HepG2 (cell line): ENCODE measurements at regions not wholly inside any gene's neighbourhood (a gene's known extent, or its start where the extent isn't known, plus 50 kb on each side); places are given as distances from the start of the nearest gene placed in this dataset.

Experiments used
- ATAC-seq: fragments of 200-7000 bp; cut with Tn5 transposase; 3 replicates; pipeline ENCODE4 v1.9.1; 2020; ENCODE audit warnings: mild to moderate bottlenecking, moderate library complexity
- BruUV-seq: library from RNA; stranded (reverse); fragments of 400-500 nt; replicated peaks from 2 replicates; lab custom pipeline; 2021; lab: Mats Ljungman, UMichigan
- CTCF ChIA-PET: fragments of 300-600 bp; formaldehyde crosslinking; extraction: SDS; loops from one replicate; lab custom pipeline; 2021; ENCODE audit warnings: low total read pairs, inconsistent platforms, low intra/inter-chr PET ratio; lab: Yijun Ruan, JAX
- POLR2A ChIA-PET: fragments of 350-600 bp; sonication (Branson Sonifier 250); formaldehyde crosslinking; loops from one replicate; lab custom pipeline; 2020; ENCODE audit warnings: antibody characterized with exemption, inconsistent platforms; lab: Yijun Ruan, JAX
- DNase-seq: peaks from one replicate; pipeline ENCODE4 v3.0.0-alpha.2; 2015; ENCODE audit warnings: low spot score
- FAIRE-seq: peaks from 3 replicates; lab custom pipeline; 2011; peaks lifted over from hg19 to GRCh38; lab: Jason Lieb, UNC
- H2AFZ ChIP-seq: one replicate; pipeline ENCODE4 v1.6.1; 2011; ENCODE audit warnings: low read length, inconsistent platforms
- H3K27ac ChIP-seq: fragments of 300-600 bp; 3 replicates; pipeline ENCODE4 v1.8.0; 2011; ENCODE audit warnings: mixed run types, mild to moderate bottlenecking, mixed read lengths, low read length, inconsistent platforms; ENCODE audit not compliant: insufficient read depth; ENCODE audit errors: extremely low read length
- H3K27me3 ChIP-seq, 2 experiments: fragments of 200-600 bp in 1 of 2; 2 replicates in 1 of 2; 3 replicates in 1 of 2; pipeline versions ENCODE4 v1.6.0 to v1.8.0; 2011; ENCODE audit warnings: low read length in 2 of 2, mild to moderate bottlenecking in 2 of 2, moderate library complexity in 2 of 2, inconsistent platforms in 1 of 2; ENCODE audit not compliant: insufficient read depth in 2 of 2, control insufficient read depth in 1 of 2
- H3K36me3 ChIP-seq, 2 experiments: fragments of 200-600 bp in 1 of 2; replicated peaks in 1 of 2; 2 replicates in 1 of 2; 3 replicates in 1 of 2; pipeline versions ENCODE4 v1.5.1 to v1.8.0; 2011; ENCODE audit warnings: low read length in 2 of 2, inconsistent platforms in 1 of 2; ENCODE audit not compliant: insufficient read depth in 2 of 2, control insufficient read depth in 1 of 2
- H3K4me1 ChIP-seq: 2 replicates; pipeline ENCODE4 v1.5.1; 2012; ENCODE audit warnings: low read length, inconsistent platforms; ENCODE audit not compliant: insufficient read depth
- H3K4me2 ChIP-seq: 2 replicates; pipeline ENCODE4 v1.6.0; 2011; ENCODE audit warnings: low read depth, low read length, inconsistent platforms
- H3K4me3 ChIP-seq, 3 experiments: fragments of 200-600 bp in 1 of 3; sonication (generic), shearing (Covaris generic) in 1 of 3; replicated peaks in 1 of 3; 2 replicates each; pipeline ENCODE4 v1.5.1; 2011 to 2016; ENCODE audit warnings: low read length in 3 of 3, inconsistent platforms in 2 of 3, low read depth in 2 of 3, mild to moderate bottlenecking in 2 of 3, control low read depth in 1 of 3, mixed read lengths in 1 of 3; ENCODE audit not compliant: insufficient read depth in 1 of 3
- H3K79me2 ChIP-seq: one replicate; pipeline ENCODE4 v1.6.1; 2011; ENCODE audit warnings: low read length, inconsistent platforms; ENCODE audit not compliant: insufficient read depth
- H3K9ac ChIP-seq: 2 replicates; pipeline ENCODE4 v1.6.0; 2011; ENCODE audit warnings: mild to moderate bottlenecking, low read depth, low read length, inconsistent platforms; ENCODE audit not compliant: insufficient read depth
- H3K9me3 ChIP-seq: 2 replicates; pipeline ENCODE4 v1.5.1; 2012; ENCODE audit warnings: mild to moderate bottlenecking, low read length
- H4K20me1 ChIP-seq: 2 replicates; pipeline ENCODE4 v1.6.0; 2011; ENCODE audit warnings: inconsistent platforms, mild to moderate bottlenecking, low read length, moderate library complexity; ENCODE audit not compliant: insufficient read depth
- GFI1 ChIP-seq: sonication (generic); formaldehyde crosslinking; IDR thresholded peaks from 2 replicates; pipeline ENCODE4 v1.5.0; 2020; ENCODE audit warnings: missing genetic modification reagents, mild to moderate bottlenecking, borderline replicate concordance
- HOMEZ ChIP-seq: IDR thresholded peaks from 2 replicates; pipeline ENCODE4 v1.6.1; 2016; ENCODE audit warnings: low read depth
- MED8 ChIP-seq: sonication (generic); formaldehyde crosslinking; IDR thresholded peaks from 2 replicates; pipeline ENCODE4 v1.8.1; 2023; ENCODE audit warnings: mild to moderate bottlenecking, missing genetic modification reagents; ENCODE audit not compliant: insufficient replicate concordance
- THAP9 ChIP-seq: sonication (generic); formaldehyde crosslinking; IDR thresholded peaks from 2 replicates; pipeline ENCODE4; 2020; ENCODE audit warnings: missing genetic modification reagents, mild to moderate bottlenecking, borderline replicate concordance
- ZNF143 ChIP-seq: sonication (generic); formaldehyde crosslinking; IDR thresholded peaks from 2 replicates; pipeline ENCODE4 v1.4.0; 2020; ENCODE audit warnings: missing genetic modification reagents
- ZNF615 ChIP-seq: sonication (generic); formaldehyde crosslinking; IDR thresholded peaks from 2 replicates; pipeline ENCODE4 v1.5.0; 2020; ENCODE audit warnings: mild to moderate bottlenecking, missing genetic modification reagents, borderline replicate concordance
- ZNF772 ChIP-seq: sonication (generic); formaldehyde crosslinking; IDR thresholded peaks from 2 replicates; pipeline ENCODE4 v1.5.0; 2020; ENCODE audit warnings: mild to moderate bottlenecking, missing genetic modification reagents
- WGBS: methylation state at CpG from one replicate; pipeline ENCODE4 v1.1.6; 2017; ENCODE audit warnings: low lambda C conversion rate; 5-methylcytosine and 5-hydroxymethylcytosine counted together
- in situ Hi-C: cut with HindIII; loops from 2 replicates; pipeline ENCODE4 v1.10.0; 2017; ENCODE audit warnings: low pct_unique_long_range_greater_than_20kb; ENCODE audit not compliant: extremely low pct_ligation_motif_present
- intact Hi-C: fragments of 100-400 bp; cut with micrococcal nuclease; formaldehyde crosslinking; loops from one replicate; pipeline ENCODE4 v1.10.0; 2022; ENCODE audit not compliant: unreplicated experiment
- TF ChIP-seq, protein P1 (sequence below): sonication (generic); formaldehyde crosslinking; IDR thresholded peaks from 2 replicates; pipeline ENCODE4 v1.4.0; 2020; ENCODE audit warnings: missing genetic modification reagents, borderline replicate concordance

GRCh38 chr20:53831812-53832211 lies 238.2 kb upstream of the ZNF217 start:
- Histone ChIP-seq H2AFZ (no peak overlapping the region), H3K27ac (no peak overlapping the region), H3K9ac (no peak overlapping the region), H3K27me3 (no peaks in the 10 kb centered on the region), H3K4me3 (no peak overlapping the region), H3K79me2 (no peaks in the 10 kb centered on the region), H3K4me1 (peaks cover 45% of the 10 kb centered on the region), H3K9me3 (no peaks in the 10 kb centered on the region), H4K20me1 (no peaks in the 10 kb centered on the region), H3K36me3 (no peaks in the 10 kb centered on the region), H3K4me2 (no peak overlapping the region)
- ChIA-PET CTCF (no interaction called here), POLR2A (no interaction called here)
- FAIRE-seq = no peak
- no peak for TF ChIP-seq GFI1
- TF ChIP-seq ZNF772 (CRISPR knock-in tag) = no peak
- TF ChIP-seq ZNF143 (CRISPR knock-in tag) = no peak
- TF ChIP-seq MED8 (CRISPR knock-in tag) = no peak
- TF ChIP-seq HOMEZ (CRISPR knock-in tag) = no peak
- TF ChIP-seq, protein P1, sequence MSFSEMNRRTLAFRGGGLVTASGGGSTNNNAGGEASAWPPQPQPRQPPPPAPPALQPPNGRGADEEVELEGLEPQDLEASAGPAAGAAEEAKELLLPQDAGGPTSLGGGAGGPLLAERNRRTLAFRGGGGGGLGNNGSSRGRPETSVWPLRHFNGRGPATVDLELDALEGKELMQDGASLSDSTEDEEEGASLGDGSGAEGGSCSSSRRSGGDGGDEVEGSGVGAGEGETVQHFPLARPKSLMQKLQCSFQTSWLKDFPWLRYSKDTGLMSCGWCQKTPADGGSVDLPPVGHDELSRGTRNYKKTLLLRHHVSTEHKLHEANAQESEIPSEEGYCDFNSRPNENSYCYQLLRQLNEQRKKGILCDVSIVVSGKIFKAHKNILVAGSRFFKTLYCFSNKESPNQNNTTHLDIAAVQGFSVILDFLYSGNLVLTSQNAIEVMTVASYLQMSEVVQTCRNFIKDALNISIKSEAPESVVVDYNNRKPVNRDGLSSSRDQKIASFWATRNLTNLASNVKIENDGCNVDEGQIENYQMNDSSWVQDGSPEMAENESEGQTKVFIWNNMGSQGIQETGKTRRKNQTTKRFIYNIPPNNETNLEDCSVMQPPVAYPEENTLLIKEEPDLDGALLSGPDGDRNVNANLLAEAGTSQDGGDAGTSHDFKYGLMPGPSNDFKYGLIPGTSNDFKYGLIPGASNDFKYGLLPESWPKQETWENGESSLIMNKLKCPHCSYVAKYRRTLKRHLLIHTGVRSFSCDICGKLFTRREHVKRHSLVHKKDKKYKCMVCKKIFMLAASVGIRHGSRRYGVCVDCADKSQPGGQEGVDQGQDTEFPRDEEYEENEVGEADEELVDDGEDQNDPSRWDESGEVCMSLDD = no peak
- no peak for TF ChIP-seq ZNF615 (CRISPR knock-in tag)
- TF ChIP-seq THAP9 (CRISPR knock-in tag) = no peak
- ATAC-seq = no peak
- WGBS = 98% methylated on average over 3 of the region's 3 CpGs
- BruUV-seq = no TSS peak
- in situ Hi-C loops (no loop called here), intact Hi-C loops (no loop called here)
- DNase-seq = no peak
